Endodermal cell (in vitro differentiated cells): ENCODE measurements at regions not wholly inside any gene's neighbourhood (a gene's known extent, or its start where the extent isn't known, plus 50 kb on each side); places are given as distances from the start of the nearest gene placed in this dataset.

ENCODE experiments used
- DNase-seq: peaks from one replicate; pipeline ENCODE4 v3.0.0-alpha.2; 2017
- H3K27ac ChIP-seq: 2 replicates; pipeline ENCODE4 v1.5.1; 2013; ENCODE audit warnings: mild to moderate bottlenecking, low read depth, low read length, moderate library complexity
- H3K27me3 ChIP-seq: 2 replicates; pipeline ENCODE4 v1.6.1; 2013; ENCODE audit warnings: mild to moderate bottlenecking, low read length, moderate library complexity; ENCODE audit not compliant: insufficient read depth, control insufficient read depth, poor library complexity, severe bottlenecking
- H3K36me3 ChIP-seq: 2 replicates; pipeline ENCODE4 v1.7.0; 2013; ENCODE audit warnings: mild to moderate bottlenecking, low read length, moderate library complexity; ENCODE audit not compliant: control insufficient read depth, insufficient read depth
- H3K4me1 ChIP-seq: one replicate; pipeline ENCODE4 v1.7.0; 2013; ENCODE audit warnings: low read length; ENCODE audit not compliant: control insufficient read depth, insufficient read depth
- H3K4me3 ChIP-seq: 2 replicates; pipeline ENCODE4 v1.5.1; 2013; ENCODE audit warnings: mild to moderate bottlenecking, low read length, moderate library complexity
- H3K9ac ChIP-seq: 2 replicates; pipeline ENCODE4 v1.6.1; 2013; ENCODE audit warnings: mild to moderate bottlenecking, low read length, moderate library complexity; ENCODE audit not compliant: poor library complexity, severe bottlenecking; ENCODE audit errors: extremely low read depth
- H3K9me3 ChIP-seq: 2 replicates; pipeline ENCODE4 v1.6.1; 2013; ENCODE audit warnings: mild to moderate bottlenecking, low read length, moderate library complexity; ENCODE audit not compliant: control insufficient read depth
- H3K27ac Mint-ChIP-seq: 2 replicates; pipeline ENCODE4 v1.8.0; 2020; ENCODE audit warnings: mixed read lengths
- H3K27me3 Mint-ChIP-seq: 2 replicates; pipeline ENCODE4 v1.8.0; 2021; ENCODE audit warnings: mild to moderate bottlenecking, mixed read lengths; ENCODE audit not compliant: insufficient read depth
- H3K36me3 Mint-ChIP-seq: 2 replicates; pipeline ENCODE4 v1.8.0; 2020; ENCODE audit warnings: low read depth, mixed read lengths
- H3K4me1 Mint-ChIP-seq: 2 replicates; pipeline ENCODE4 v1.8.0; 2020; ENCODE audit warnings: mixed read lengths
- H3K4me3 Mint-ChIP-seq: 2 replicates; pipeline ENCODE4 v1.8.0; 2020; ENCODE audit warnings: mild to moderate bottlenecking, moderate library complexity, mixed read lengths
- H3K9me3 Mint-ChIP-seq: 2 replicates; pipeline ENCODE4 v1.8.0; 2020; ENCODE audit warnings: mild to moderate bottlenecking, mixed read lengths
- WGBS, 2 experiments: methylation state at CpG; one replicate each; pipeline versions ENCODE4 v1.1.5 to v1.1.7; 2013; ENCODE audit warnings: missing lambda C conversion rate in 2 of 2, mixed read lengths in 1 of 2; ENCODE audit not compliant: insufficient coverage in 1 of 2, insufficient read length in 1 of 2; 5-methylcytosine and 5-hydroxymethylcytosine counted together
- TF ChIP-seq, protein P1 (sequence below): fragments of 200-600 bp; sonication (generic); conservative IDR thresholded peaks from 2 replicates; pipeline ENCODE4 v1.5.0; 2021; ENCODE audit warnings: antibody characterized with exemption, mild to moderate bottlenecking

DNA sequence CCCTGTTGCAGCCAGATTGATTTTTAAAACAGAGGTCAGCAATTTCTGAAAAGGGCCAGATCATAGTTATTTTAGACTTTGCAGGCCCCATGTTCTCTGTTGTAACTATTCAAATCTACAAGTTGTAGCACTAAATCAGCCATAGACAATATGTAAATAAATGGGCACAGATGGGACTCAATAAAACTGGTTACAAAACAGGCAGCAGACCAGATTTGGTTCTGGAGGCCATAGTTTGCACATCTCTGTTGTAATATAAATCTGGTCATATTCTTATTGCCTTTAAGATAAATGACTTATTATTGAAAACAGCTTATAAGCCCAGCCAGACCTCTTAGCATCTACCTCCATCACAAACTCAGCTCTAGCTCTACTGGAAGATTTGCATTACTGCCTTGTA is 114.0 kb upstream of the ARG1 start:
- H3K9me3 Mint-ChIP-seq, result no peaks in the 10 kb centered on the region
- no peak overlapping the region for H3K4me3 ChIP-seq
- H3K4me1 ChIP-seq, result no peaks in the 10 kb centered on the region
- H3K27me3 Mint-ChIP-seq, result no peaks in the 10 kb centered on the region
- no peaks in the 10 kb centered on the region for H3K27me3 ChIP-seq
- no peak overlapping the region for H3K4me3 Mint-ChIP-seq
- DNase-seq, result no peak
- H3K36me3 ChIP-seq, result no peaks in the 10 kb centered on the region
- no peak overlapping the region for H3K27ac ChIP-seq
- no peaks in the 10 kb centered on the region for H3K9me3 ChIP-seq
- peaks cover 15% of the 10 kb centered on the region for H3K4me1 Mint-ChIP-seq
- H3K27ac Mint-ChIP-seq, result no peak overlapping the region
- H3K36me3 Mint-ChIP-seq, result no peaks in the 10 kb centered on the region
- TF ChIP-seq, protein P1, sequence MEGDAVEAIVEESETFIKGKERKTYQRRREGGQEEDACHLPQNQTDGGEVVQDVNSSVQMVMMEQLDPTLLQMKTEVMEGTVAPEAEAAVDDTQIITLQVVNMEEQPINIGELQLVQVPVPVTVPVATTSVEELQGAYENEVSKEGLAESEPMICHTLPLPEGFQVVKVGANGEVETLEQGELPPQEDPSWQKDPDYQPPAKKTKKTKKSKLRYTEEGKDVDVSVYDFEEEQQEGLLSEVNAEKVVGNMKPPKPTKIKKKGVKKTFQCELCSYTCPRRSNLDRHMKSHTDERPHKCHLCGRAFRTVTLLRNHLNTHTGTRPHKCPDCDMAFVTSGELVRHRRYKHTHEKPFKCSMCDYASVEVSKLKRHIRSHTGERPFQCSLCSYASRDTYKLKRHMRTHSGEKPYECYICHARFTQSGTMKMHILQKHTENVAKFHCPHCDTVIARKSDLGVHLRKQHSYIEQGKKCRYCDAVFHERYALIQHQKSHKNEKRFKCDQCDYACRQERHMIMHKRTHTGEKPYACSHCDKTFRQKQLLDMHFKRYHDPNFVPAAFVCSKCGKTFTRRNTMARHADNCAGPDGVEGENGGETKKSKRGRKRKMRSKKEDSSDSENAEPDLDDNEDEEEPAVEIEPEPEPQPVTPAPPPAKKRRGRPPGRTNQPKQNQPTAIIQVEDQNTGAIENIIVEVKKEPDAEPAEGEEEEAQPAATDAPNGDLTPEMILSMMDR, result no peak
- H3K9ac ChIP-seq, result no peak overlapping the region

- Histone ChIP-seq H3K27ac (no peak overlapping the region), H3K27me3 (no peaks in the 10 kb centered on the region), H3K9me3 (no peaks in the 10 kb centered on the region), H3K4me1 (no peaks in the 10 kb centered on the region), H3K4me3 (no peak overlapping the region), H3K9ac (no peak overlapping the region), H3K36me3 (no peaks in the 10 kb centered on the region)
- Mint-ChIP-seq H3K4me1 (peaks cover 15% of the 10 kb centered on the region), H3K27ac (no peak overlapping the region), H3K4me3 (no peak overlapping the region), H3K9me3 (no peaks in the 10 kb centered on the region), H3K36me3 (no peaks in the 10 kb centered on the region), H3K27me3 (no peaks in the 10 kb centered on the region)
- WGBS, 2 experiments, result 67 to 78% methylated on average over 4 to 6 of the region's 6 CpGs
- no peak for DNase-seq
- TF ChIP-seq, protein P1, result no peak
Observed at GRCh38 chr6:131460614-131461000, 112.4 kb upstream of the ARG1 start.

GRCh38 chr6:131469130-131469529 is 103.9 kb upstream of the ARG1 start:
- H3K4me1 Mint-ChIP-seq, result peaks cover 11% of the 10 kb centered on the region
- peaks cover 7% of the 10 kb centered on the region for H3K9me3 Mint-ChIP-seq
- 94 to 96% methylated on average over 2 of the region's 2 CpGs for WGBS, 2 experiments
- H3K4me1 ChIP-seq, result no peaks in the 10 kb centered on the region
- TF ChIP-seq, protein P1, result no peak
- no peaks in the 10 kb centered on the region for H3K36me3 ChIP-seq
- no peaks in the 10 kb centered on the region for H3K36me3 Mint-ChIP-seq
- no peak overlapping the region for H3K27ac ChIP-seq
- H3K4me3 Mint-ChIP-seq, result no peak overlapping the region
- H3K27me3 Mint-ChIP-seq, result no peaks in the 10 kb centered on the region
- H3K9ac ChIP-seq, result no peak overlapping the region
- no peak overlapping the region for H3K27ac Mint-ChIP-seq
- no peak for DNase-seq
- peaks cover 12% of the 10 kb centered on the region for H3K9me3 ChIP-seq
- no peak overlapping the region for H3K4me3 ChIP-seq
- H3K27me3 ChIP-seq, result no peaks in the 10 kb centered on the region
